ENCODE measurements at regions not wholly inside any gene's neighbourhood (a gene's known extent, or its start where the extent isn't known, plus 50 kb on each side); places are given as distances from the start of the nearest gene placed in this dataset.

DNA sequence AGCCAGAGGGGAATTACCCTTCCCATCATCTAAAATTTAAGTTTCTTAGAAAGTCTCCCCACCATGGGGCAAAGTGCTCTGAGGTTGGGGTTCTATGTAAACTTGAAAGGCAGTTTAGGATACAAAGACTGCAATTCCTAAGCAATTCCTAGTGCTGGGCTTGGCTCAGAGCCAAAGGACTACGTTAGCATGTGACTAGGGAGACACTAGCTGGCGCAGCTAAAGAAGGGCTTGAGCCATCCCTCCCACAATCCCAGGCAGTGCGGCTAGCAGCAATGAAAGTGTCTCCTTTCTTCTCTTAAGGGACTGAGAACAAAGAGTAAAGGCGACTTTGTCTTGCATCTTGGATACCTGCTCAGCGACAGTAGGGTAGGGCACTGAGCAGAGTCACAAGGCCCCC, 306.6 kb upstream of the FKBP1C start:
- Histone ChIP-seq H3K27ac (no peak overlapping the region), H3K36me3 (no peaks in the 10 kb centered on the region), H3K27me3 (no peaks in the 10 kb centered on the region), H3K4me1 (no peaks in the 10 kb centered on the region), H3K9me3 (peaks cover 0 to 18% (median 0%) of the 10 kb centered on the region in 11 donors), H3K4me3 (no peak overlapping the region)
- 82% methylated on average over 5 of the region's 5 CpGs for WGBS, 2 donors
- ATAC-seq (no peak), DNase-seq (no peak)
- TF ChIP-seq, protein P1, sequence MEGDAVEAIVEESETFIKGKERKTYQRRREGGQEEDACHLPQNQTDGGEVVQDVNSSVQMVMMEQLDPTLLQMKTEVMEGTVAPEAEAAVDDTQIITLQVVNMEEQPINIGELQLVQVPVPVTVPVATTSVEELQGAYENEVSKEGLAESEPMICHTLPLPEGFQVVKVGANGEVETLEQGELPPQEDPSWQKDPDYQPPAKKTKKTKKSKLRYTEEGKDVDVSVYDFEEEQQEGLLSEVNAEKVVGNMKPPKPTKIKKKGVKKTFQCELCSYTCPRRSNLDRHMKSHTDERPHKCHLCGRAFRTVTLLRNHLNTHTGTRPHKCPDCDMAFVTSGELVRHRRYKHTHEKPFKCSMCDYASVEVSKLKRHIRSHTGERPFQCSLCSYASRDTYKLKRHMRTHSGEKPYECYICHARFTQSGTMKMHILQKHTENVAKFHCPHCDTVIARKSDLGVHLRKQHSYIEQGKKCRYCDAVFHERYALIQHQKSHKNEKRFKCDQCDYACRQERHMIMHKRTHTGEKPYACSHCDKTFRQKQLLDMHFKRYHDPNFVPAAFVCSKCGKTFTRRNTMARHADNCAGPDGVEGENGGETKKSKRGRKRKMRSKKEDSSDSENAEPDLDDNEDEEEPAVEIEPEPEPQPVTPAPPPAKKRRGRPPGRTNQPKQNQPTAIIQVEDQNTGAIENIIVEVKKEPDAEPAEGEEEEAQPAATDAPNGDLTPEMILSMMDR (IDR thresholded peaks at IDR 0.05): no peak
- intact Hi-C loops (cut with DNase I): no loop called here

DNA sequence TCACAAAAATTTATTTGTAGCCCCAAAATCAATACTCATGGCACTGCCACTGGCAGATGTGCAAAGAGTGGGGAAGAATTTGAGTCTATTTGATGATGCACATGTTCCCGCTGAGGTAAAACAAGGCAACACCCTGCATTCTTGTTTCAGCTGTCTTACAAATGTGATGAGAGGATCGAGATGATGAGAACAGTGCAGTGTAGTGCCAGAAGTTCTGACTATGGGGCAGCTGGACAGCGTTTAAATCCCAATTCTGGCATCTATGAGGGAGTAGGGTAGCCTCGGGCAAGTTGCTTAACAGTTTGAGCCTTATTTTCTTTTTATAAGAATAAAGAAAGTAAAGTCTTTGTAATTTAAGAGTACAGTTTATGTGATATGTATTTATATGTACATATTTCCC, 296.7 kb upstream of the FKBP1C start:
- Histone ChIP-seq H3K27ac (no peak overlapping the region), H3K4me3 (no peak overlapping the region), H3K36me3 (no peaks in the 10 kb centered on the region), H3K27me3 (no peaks in the 10 kb centered on the region), H3K9me3 (peaks cover 0 to 19% (median 0%) of the 10 kb centered on the region in 11 donors), H3K4me1 (no peaks in the 10 kb centered on the region)
- TF ChIP-seq, protein P1 (IDR thresholded peaks at IDR 0.05): no peak
- ATAC-seq (no peak), DNase-seq (no peak)
- WGBS, 2 donors: 50 to 55% methylated on average over 4 of the region's 4 CpGs
- intact Hi-C loops (cut with DNase I): no loop called here

DNA sequence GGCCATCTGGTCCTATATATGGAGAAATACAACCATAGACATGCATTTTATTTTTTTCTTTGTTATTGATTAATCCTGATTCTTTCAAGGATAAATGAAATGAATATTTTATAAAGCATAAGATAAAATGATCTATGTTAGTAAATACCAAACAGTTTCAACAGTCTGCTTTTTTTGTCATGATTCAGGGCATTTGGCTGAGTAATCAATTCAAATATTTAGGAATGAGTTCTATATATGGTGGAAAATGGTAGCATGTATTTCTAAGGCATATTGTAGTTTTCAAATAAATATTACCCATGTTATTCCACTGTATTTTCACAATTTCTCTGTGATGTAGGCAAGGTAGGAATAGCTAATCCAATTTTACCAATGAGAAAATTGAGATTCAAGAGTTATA, 287.5 kb upstream of the FKBP1C start:
- DNase-seq (no peak), ATAC-seq (no peak)
- H3K4me1 ChIP-seq: no peaks in the 10 kb centered on the region
- H3K4me3 ChIP-seq: no peak overlapping the region
- H3K9me3 ChIP-seq: peaks cover 0 to 13% (median 0%) of the 10 kb centered on the region in 11 donors
- no peaks in the 10 kb centered on the region for H3K36me3 ChIP-seq
- intact Hi-C loops (cut with DNase I): no loop called here
- H3K27me3 ChIP-seq: no peaks in the 10 kb centered on the region
- TF ChIP-seq, protein P1 (IDR thresholded peaks at IDR 0.05): no peak
- no peak overlapping the region for H3K27ac ChIP-seq

DNA sequence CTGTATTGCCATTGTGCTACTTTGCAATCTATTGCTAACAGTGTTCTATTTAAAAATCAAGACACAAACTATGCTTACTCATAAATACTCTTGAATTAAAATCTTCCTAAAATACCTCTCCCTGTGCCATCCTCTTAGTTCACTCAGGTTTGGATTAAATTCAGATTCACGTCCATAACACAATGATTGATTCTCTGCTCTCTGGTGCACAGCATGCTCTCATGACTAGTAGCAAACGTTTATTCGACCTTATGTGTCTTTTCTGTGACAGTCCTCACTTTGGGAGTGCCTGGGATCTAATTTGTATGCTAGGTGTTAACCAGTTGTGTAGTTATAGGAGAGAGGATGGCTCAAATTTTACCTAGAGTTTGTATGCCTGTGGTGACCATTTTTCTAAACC, 270.4 kb upstream of the FKBP1C start:
- DNase-seq (no peak), ATAC-seq (no peak)
- H3K4me3 ChIP-seq: no peak overlapping the region
- intact Hi-C loops (cut with DNase I): no loop called here
- H3K4me1 ChIP-seq: no peaks in the 10 kb centered on the region
- TF ChIP-seq, protein P1 (IDR thresholded peaks at IDR 0.05): no peak
- no peaks in the 10 kb centered on the region for H3K27me3 ChIP-seq
- H3K9me3 ChIP-seq: peaks cover 0 to 11% (median 0%) of the 10 kb centered on the region in 11 donors
- H3K36me3 ChIP-seq: no peaks in the 10 kb centered on the region
- 38 to 40% methylated on average over 3 of the region's 3 CpGs for WGBS, 2 donors
- no peak overlapping the region for H3K27ac ChIP-seq

DNA sequence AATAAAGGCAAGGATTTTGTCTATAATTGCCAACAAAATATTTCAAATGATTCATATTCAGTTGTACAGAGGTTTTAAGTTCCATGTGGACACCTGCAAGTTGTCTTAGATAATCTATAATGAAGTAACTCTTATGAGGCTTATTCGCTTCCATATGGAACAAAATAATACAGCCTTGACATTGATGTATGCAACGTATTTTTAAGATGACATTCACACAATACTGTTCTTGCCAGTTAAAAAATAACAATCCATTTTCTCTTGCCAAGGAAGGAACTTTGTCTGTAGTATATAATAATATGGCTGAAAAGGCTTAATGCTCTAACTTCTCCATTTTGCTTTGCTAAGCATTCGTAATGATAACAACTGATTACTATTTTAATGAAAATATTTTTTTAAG, 269.3 kb upstream of the FKBP1C start:
- DNase-seq (no peak), ATAC-seq (no peak)
- H3K4me3 ChIP-seq: no peak overlapping the region
- 76 to 83% methylated on average over 3 of the region's 3 CpGs for WGBS, 2 donors
- intact Hi-C loops (cut with DNase I): no loop called here
- TF ChIP-seq, protein P1 (IDR thresholded peaks at IDR 0.05): no peak
- no peak overlapping the region for H3K27ac ChIP-seq
- H3K27me3 ChIP-seq: no peaks in the 10 kb centered on the region
- H3K4me1 ChIP-seq: no peaks in the 10 kb centered on the region
- peaks cover 0 to 11% (median 0%) of the 10 kb centered on the region in 11 donors for H3K9me3 ChIP-seq
- no peaks in the 10 kb centered on the region for H3K36me3 ChIP-seq

Data from heart right ventricle (tissue), 16 donors.